ENCODE measurements at regions not wholly inside any gene's neighbourhood (a gene's known extent, or its start where the extent isn't known, plus 50 kb on each side); places are given as distances from the start of the nearest gene placed in this dataset.

- 88% methylated on average over 6 of the region's 6 CpGs for WGBS (ENCODE audit: insufficient coverage, insufficient replicate concordance, low lambda C conversion rate, missing lambda C conversion rate)
- Histone ChIP-seq H3K79me2 (ENCODE audit: control insufficient read depth, insufficient read depth, low read length) (no peaks in the 10 kb centered on the region), H2AFZ (ENCODE audit: control insufficient read depth, low read depth, low read length) (no peak overlapping the region), H4K20me1 (ENCODE audit: control insufficient read depth, insufficient read depth) (no peaks in the 10 kb centered on the region), H3K27ac (ENCODE audit: control insufficient read depth, insufficient read depth) (no peak overlapping the region), H3K36me3 (ENCODE audit: control insufficient read depth in 2 of 2, insufficient read depth in 2 of 2, low read length in 1 of 2) (no peaks in the 10 kb centered on the region), H3K9me3 (replicated peaks; ENCODE audit: control insufficient read depth, insufficient read depth, low read length) (no peaks in the 10 kb centered on the region), H3K9ac (ENCODE audit: control insufficient read depth, insufficient read depth, low read length) (no peak overlapping the region), H3K4me2 (ENCODE audit: control insufficient read depth, insufficient read depth) (no peak overlapping the region), H3K4me3 (no peak overlapping the region), H3K27me3 (replicated peaks in 1 of 2; ENCODE audit: control insufficient read depth in 2 of 2, insufficient read depth in 2 of 2, low read length in 1 of 2) (no peaks in the 10 kb centered on the region), H3K4me1 (ENCODE audit: control insufficient read depth, insufficient read depth, low read length) (no peaks in the 10 kb centered on the region)
- in situ Hi-C loops (cut with MboI) (no loop called here), intact Hi-C loops (cut with micrococcal nuclease; ENCODE audit: unreplicated experiment) (no loop called here)
- ChIA-PET POLR2A (no interaction called here), RAD21 (ENCODE audit: unreplicated experiment) (no interaction called here), SMC1A (ENCODE audit: uncharacterized antibody, unreplicated experiment) (no interaction called here), CTCF (no interaction called here)
- no TSS peak for BruUV-seq (replicated peaks)
- TF ChIP-seq CBX5 (IDR thresholded peaks at IDR 0.05; ENCODE audit: low read depth), result no peak
- no peak for TF ChIP-seq ATF7 (IDR thresholded peaks at IDR 0.05; ENCODE audit: low read depth)
- TF ChIP-seq POLR2AphosphoS5 (IDR thresholded peaks at IDR 0.05; ENCODE audit: low read length), result no peak
- TF ChIP-seq EED (IDR thresholded peaks at IDR 0.05; ENCODE audit: low read depth), result no peak
- TF ChIP-seq ZNF217 (IDR thresholded peaks at IDR 0.05), result no peak
- no peak for TF ChIP-seq E2F4 (IDR thresholded peaks at IDR 0.05; ENCODE audit: low read depth, low read length)
- no peak for TF ChIP-seq FOS (IDR thresholded peaks at IDR 0.05; ENCODE audit: borderline replicate concordance, extremely low read depth, insufficient read length)
- no peak for FAIRE-seq
- no peak for ATAC-seq
- no peak for DNase-seq (ENCODE audit: low read depth, low spot score)
Observed at GRCh38 chr2:4628998-4629501, 925.7 kb downstream of the DCDC2C start.

GRCh38 chr2:4635289-4635688, 931.9 kb downstream of the DCDC2C start:
- Histone ChIP-seq H4K20me1 (ENCODE audit: control insufficient read depth, insufficient read depth) (no peaks in the 10 kb centered on the region), H3K9me3 (replicated peaks; ENCODE audit: control insufficient read depth, insufficient read depth, low read length) (no peaks in the 10 kb centered on the region), H2AFZ (ENCODE audit: control insufficient read depth, low read depth, low read length) (no peak overlapping the region), H3K36me3 (ENCODE audit: control insufficient read depth in 2 of 2, insufficient read depth in 2 of 2, low read length in 1 of 2) (no peaks in the 10 kb centered on the region), H3K79me2 (ENCODE audit: control insufficient read depth, insufficient read depth, low read length) (no peaks in the 10 kb centered on the region), H3K27me3 (replicated peaks in 1 of 2; ENCODE audit: control insufficient read depth in 2 of 2, insufficient read depth in 2 of 2, low read length in 1 of 2) (no peaks in the 10 kb centered on the region), H3K9ac (ENCODE audit: control insufficient read depth, insufficient read depth, low read length) (no peak overlapping the region), H3K4me2 (ENCODE audit: control insufficient read depth, insufficient read depth) (no peak overlapping the region), H3K4me1 (ENCODE audit: control insufficient read depth, insufficient read depth, low read length) (no peaks in the 10 kb centered on the region), H3K27ac (ENCODE audit: control insufficient read depth, insufficient read depth) (no peak overlapping the region), H3K4me3 (no peak overlapping the region)
- in situ Hi-C loops (cut with MboI), result no loop called here
- ATAC-seq, result no peak
- intact Hi-C loops (cut with micrococcal nuclease; ENCODE audit: unreplicated experiment), result no loop called here
- no TSS peak for BruUV-seq (replicated peaks)
- no peak for FAIRE-seq
- ChIA-PET CTCF (no interaction called here), POLR2A (no interaction called here), SMC1A (ENCODE audit: uncharacterized antibody, unreplicated experiment) (interaction anchor here (0.5 kb wide), 1 partner anchor 47 kb away, joined by 3 read pairs; no protein-coding TSS in a partner anchor), RAD21 (ENCODE audit: unreplicated experiment) (no interaction called here)
- WGBS (ENCODE audit: insufficient coverage, insufficient replicate concordance, low lambda C conversion rate, missing lambda C conversion rate), result 9% methylated on average over 4 of the region's 4 CpGs
- DNase-seq (ENCODE audit: low read depth, low spot score), result no peak
- TF ChIP-seq IKZF1 (conservative IDR thresholded peaks at IDR 0.05) (no peak), BCL3 (IDR thresholded peaks at IDR 0.05; ENCODE audit: borderline replicate concordance, insufficient read depth, low read depth, low read length, poor library complexity, severe bottlenecking) (no peak), YY1 (IDR thresholded peaks at IDR 0.05; ENCODE audit: low read depth, low read length) (no peak), ELK1 (IDR thresholded peaks at IDR 0.05; ENCODE audit: low read depth, low read length) (no peak), SREBF1 (IDR thresholded peaks at IDR 0.05; ENCODE audit: low read length) (no peak), HCFC1 (IDR thresholded peaks at IDR 0.05; ENCODE audit: low read length) (no peak), MLLT1 (IDR thresholded peaks at IDR 0.05) (no peak), RAD21 (IDR thresholded peaks at IDR 0.05; ENCODE audit: insufficient read depth, low read depth, low read length) (no peak)

Measured in GM12878 (cell line).